DOHH2 (cell line): ENCODE measurements at regions not wholly inside any gene's neighbourhood (a gene's known extent, or its start where the extent isn't known, plus 50 kb on each side); places are given as distances from the start of the nearest gene placed in this dataset.
"Not testable (repeated sequence)": the region's sequence is repeated elsewhere in the genome, so short reads cannot be mapped to it uniquely, and the experiment has no call there.

ENCODE experiments used
- H3F3A ChIP-seq: fragments of 200-600 bp; sonication (generic), shearing (Covaris generic); 2 replicates; pipeline ENCODE4 v1.6.0; 2016; ENCODE audit warnings: antibody characterized with exemption, mild to moderate bottlenecking; ENCODE audit not compliant: control insufficient read depth, insufficient read depth
- H3K27ac ChIP-seq: fragments of 200-600 bp; sonication (generic); 2 replicates; pipeline ENCODE4 v1.5.1; 2014; ENCODE audit warnings: low read depth, mild to moderate bottlenecking, low read length, moderate library complexity
- H3K27me3 ChIP-seq: fragments of 200-600 bp; sonication (generic); 2 replicates; pipeline ENCODE4 v1.6.1; 2014; ENCODE audit warnings: mild to moderate bottlenecking, low read length, mixed read lengths; ENCODE audit not compliant: control insufficient read depth
- H3K36me3 ChIP-seq: fragments of 200-600 bp; sonication (generic); 2 replicates; pipeline ENCODE4 v1.6.1; 2014; ENCODE audit warnings: mild to moderate bottlenecking, low read length, moderate library complexity, mixed read lengths; ENCODE audit not compliant: control insufficient read depth
- H3K4me1 ChIP-seq: fragments of 200-600 bp; sonication (generic); 2 replicates; pipeline ENCODE4 v1.6.1; 2014; ENCODE audit warnings: mild to moderate bottlenecking, low read length, mixed read lengths; ENCODE audit not compliant: control insufficient read depth
- H3K4me2 ChIP-seq: fragments of 200-600 bp; sonication (generic); 2 replicates; pipeline ENCODE4 v1.6.0; 2014; ENCODE audit warnings: mild to moderate bottlenecking, low read length, moderate library complexity
- H3K4me3 ChIP-seq: fragments of 200-600 bp; sonication (generic); 2 replicates; pipeline ENCODE4 v1.5.1; 2014; ENCODE audit warnings: mild to moderate bottlenecking, low read length, mixed read lengths
- H3K79me2 ChIP-seq: fragments of 200-600 bp; sonication (generic); 2 replicates; pipeline ENCODE4 v1.6.1; 2014; ENCODE audit warnings: mild to moderate bottlenecking, low read length, mixed read lengths; ENCODE audit not compliant: control insufficient read depth
- H3K9me2 ChIP-seq: fragments of 200-600 bp; sonication (generic); replicated peaks from 2 replicates; pipeline ENCODE4 v1.6.1; 2014; ENCODE audit warnings: mild to moderate bottlenecking, low read length, mixed read lengths; ENCODE audit not compliant: control insufficient read depth
- H3K9me3 ChIP-seq: fragments of 200-600 bp; sonication (generic); 2 replicates; pipeline ENCODE4 v1.6.1; 2014; ENCODE audit warnings: antibody characterized with exemption, low read length, mixed read lengths; ENCODE audit not compliant: control insufficient read depth, insufficient read depth
- H4K20me1 ChIP-seq: fragments of 200-600 bp; sonication (generic); 2 replicates; pipeline ENCODE4 v1.6.0; 2014; ENCODE audit warnings: low read depth, mild to moderate bottlenecking, antibody characterized with exemption, low read length, moderate library complexity; ENCODE audit not compliant: control insufficient read depth, insufficient read depth
- CTCF ChIP-seq: fragments of 200-600 bp; sonication (generic); IDR thresholded peaks from one replicate; pipeline ENCODE4 v1.5.1; 2014; ENCODE audit warnings: antibody characterized with exemption, mild to moderate bottlenecking, low read depth, low read length; ENCODE audit not compliant: poor library complexity, severe bottlenecking
- EZH2phosphoT487 ChIP-seq: fragments of 200-600 bp; sonication (generic); IDR thresholded peaks from 2 replicates; pipeline ENCODE4 v1.6.1; 2017; ENCODE audit warnings: borderline replicate concordance, mild to moderate bottlenecking, antibody characterized with exemption, low read length, moderate library complexity, mixed read lengths

- TF ChIP-seq CTCF (no peak), EZH2phosphoT487 (no peak)
- no peaks in the 10 kb centered on the region for H4K20me1 ChIP-seq
- H3K4me3 ChIP-seq: no peak overlapping the region
- no peaks in the 10 kb centered on the region for H3K36me3 ChIP-seq
- no peaks in the 10 kb centered on the region for H3K79me2 ChIP-seq
- H3K27ac ChIP-seq: no peak overlapping the region
- H3F3A ChIP-seq: no peaks in the 10 kb centered on the region
- no peak overlapping the region for H3K4me2 ChIP-seq
- H3K27me3 ChIP-seq: no peaks in the 10 kb centered on the region
- no peaks in the 10 kb centered on the region for H3K9me3 ChIP-seq
- no peaks in the 10 kb centered on the region for H3K4me1 ChIP-seq
- H3K9me2 ChIP-seq: no peaks in the 10 kb centered on the region
These were observed 247.9 kb downstream of the CYRIA start for GRCh38 chr2:16417726-16418125.

GRCh38 chr2:16416651-16417050 is 249.0 kb downstream of the CYRIA start:
- no peaks in the 10 kb centered on the region for H3F3A ChIP-seq
- no peaks in the 10 kb centered on the region for H3K79me2 ChIP-seq
- H3K4me2 ChIP-seq: no peak overlapping the region
- no peak overlapping the region for H3K27ac ChIP-seq
- H3K4me3 ChIP-seq: no peak overlapping the region
- H3K36me3 ChIP-seq: no peaks in the 10 kb centered on the region
- no peak for TF ChIP-seq EZH2phosphoT487
- TF ChIP-seq CTCF: no peak
- no peaks in the 10 kb centered on the region for H3K9me3 ChIP-seq
- no peaks in the 10 kb centered on the region for H3K4me1 ChIP-seq
- H4K20me1 ChIP-seq: no peaks in the 10 kb centered on the region
- no peaks in the 10 kb centered on the region for H3K9me2 ChIP-seq
- H3K27me3 ChIP-seq: no peaks in the 10 kb centered on the region

DNA sequence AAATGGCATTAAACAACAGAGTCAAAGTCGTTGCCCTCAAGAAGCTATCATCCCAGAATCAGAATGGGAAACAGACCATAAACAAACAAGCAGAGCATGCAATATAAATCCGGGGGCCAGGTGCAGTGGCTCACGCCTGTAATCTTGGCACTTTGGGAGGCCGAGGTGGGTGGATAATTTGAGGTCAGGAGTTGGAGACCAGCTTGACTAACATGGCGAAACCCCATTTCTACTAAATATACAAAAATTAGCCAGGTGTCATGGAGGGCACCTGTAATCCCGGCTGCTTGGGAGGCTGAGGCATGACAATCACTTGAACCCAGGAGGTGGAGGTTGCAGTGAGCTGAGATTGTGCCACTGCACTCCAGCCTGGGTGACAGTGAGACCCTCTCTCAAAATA is 249.8 kb downstream of the CYRIA start:
- H3K27me3 ChIP-seq, H3K4me3 ChIP-seq, H3K9me2 ChIP-seq, H3K79me2 ChIP-seq, H3K9me3 ChIP-seq, H3K36me3 ChIP-seq, H3K27ac ChIP-seq, H3K4me2 ChIP-seq, H3F3A ChIP-seq, H3K4me1 ChIP-seq, H4K20me1 ChIP-seq: not testable (repeated sequence)

DNA sequence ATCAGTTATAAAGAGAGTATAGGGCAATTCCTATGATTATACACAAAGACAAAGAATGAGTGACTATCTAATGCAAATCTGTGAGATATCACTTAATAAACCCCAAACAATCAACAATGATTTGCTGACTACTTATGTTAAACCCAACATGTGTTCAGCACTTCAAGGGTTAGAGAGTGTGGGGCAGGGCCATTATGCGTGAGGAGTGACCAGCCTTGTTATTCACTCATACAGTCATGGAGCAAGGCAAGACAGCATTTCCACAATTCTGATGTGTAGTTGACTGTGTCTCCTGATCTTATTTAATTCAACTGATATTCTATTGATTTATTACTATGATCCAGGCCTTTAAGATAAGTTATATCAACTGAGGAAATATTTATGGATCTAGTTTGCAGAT is 251.7 kb downstream of the CYRIA start:
- no peak for TF ChIP-seq EZH2phosphoT487
- TF ChIP-seq CTCF: no peak
- H3K4me3 ChIP-seq: no peak overlapping the region
- no peaks in the 10 kb centered on the region for H3K9me2 ChIP-seq

More for the DNA sequence above, 251.7 kb downstream of the CYRIA start:
- Histone ChIP-seq H3K9me3 (no peaks in the 10 kb centered on the region), H3K79me2 (no peaks in the 10 kb centered on the region), H3K27ac (no peak overlapping the region), H3K4me1 (no peaks in the 10 kb centered on the region), H3K27me3 (no peaks in the 10 kb centered on the region), H3K36me3 (no peaks in the 10 kb centered on the region), H4K20me1 (no peaks in the 10 kb centered on the region), H3K4me2 (no peak overlapping the region), H3F3A (no peaks in the 10 kb centered on the region)
